Small intestine (tissue), 7 donors: ENCODE measurements at regions not wholly inside any gene's neighbourhood (a gene's known extent, or its start where the extent isn't known, plus 50 kb on each side); places are given as distances from the start of the nearest gene placed in this dataset.
"Not testable (repeated sequence)": the region's sequence is repeated elsewhere in the genome, so short reads cannot be mapped to it uniquely, and the experiment has no call there.

ENCODE experiments used
- DNase-seq, 2 donors: peaks; one replicate each; pipeline versions ENCODE4 v3.0.0 to v3.0.0-alpha.2; 2013
- FAIRE-seq: peaks from 2 replicates; lab custom pipeline; 2012; peaks lifted over from hg19 to GRCh38; lab: Jason Lieb, UNC
- H3K27ac ChIP-seq, 3 donors: one replicate each; pipeline ENCODE4 v1.5.1; 2013; ENCODE audit warnings: low read length in 2 of 3, mild to moderate bottlenecking in 2 of 3, control low read depth in 1 of 3, inconsistent platforms in 1 of 3, low read depth in 1 of 3, moderate library complexity in 1 of 3
- H3K27me3 ChIP-seq, 3 donors: one replicate each; pipeline ENCODE4 v1.6.1; 2013; ENCODE audit warnings: low read length in 3 of 3, inconsistent platforms in 1 of 3; ENCODE audit not compliant: control insufficient read depth in 3 of 3, insufficient read depth in 3 of 3
- H3K36me3 ChIP-seq, 3 donors: one replicate each; pipeline ENCODE4 v1.6.1; 2013; ENCODE audit warnings: low read length in 3 of 3, inconsistent platforms in 1 of 3, low read depth in 1 of 3, mild to moderate bottlenecking in 1 of 3, moderate library complexity in 1 of 3; ENCODE audit not compliant: control insufficient read depth in 3 of 3, insufficient read depth in 2 of 3
- H3K4me1 ChIP-seq, 3 donors: one replicate each; pipeline ENCODE4 v1.6.1; 2013; ENCODE audit warnings: low read length in 2 of 3, inconsistent platforms in 1 of 3, low read depth in 1 of 3, mild to moderate bottlenecking in 1 of 3, moderate library complexity in 1 of 3; ENCODE audit not compliant: control insufficient read depth in 3 of 3, insufficient read depth in 2 of 3
- H3K4me3 ChIP-seq, 3 donors: one replicate each; pipeline ENCODE4 v1.5.1; 2013; ENCODE audit warnings: low read length in 3 of 3, control low read depth in 1 of 3, inconsistent platforms in 1 of 3, low read depth in 1 of 3, mild to moderate bottlenecking in 1 of 3, moderate library complexity in 1 of 3
- H3K9me3 ChIP-seq, 2 donors: one replicate each; pipeline ENCODE4 v1.6.1; 2013; ENCODE audit warnings: low read depth in 1 of 2, low read length in 1 of 2; ENCODE audit not compliant: control insufficient read depth in 2 of 2, insufficient read depth in 1 of 2
- WGBS, 3 donors: extraction: QIAGEN DNeasy Blood & Tissue Kit; methylation state at CpG; one replicate each; pipeline ENCODE4 v1.1.7; 2013; 5-methylcytosine and 5-hydroxymethylcytosine counted together
- donor health status: healthy with polysubstance abuse.
- donor health status: control.
- donor health status: control.
- donor health status: Bipolar disorder and iron deficiency.
- donor health status: healthy.

GRCh38 chr10:27382176-27382575 is 121.9 kb upstream of the RAB18 start:
- Histone ChIP-seq H3K27me3 (no peaks in the 10 kb centered on the region), H3K27ac (no peak overlapping the region), H3K4me3 (no peak overlapping the region), H3K4me1 (no peaks in the 10 kb centered on the region), H3K9me3 (no peaks in the 10 kb centered on the region), H3K36me3 (no peaks in the 10 kb centered on the region)
- DNase-seq (no peak), FAIRE-seq (peak; percentile 15)
- 75 to 80% (median 77%) methylated on average over 3 of the region's 3 CpGs for WGBS, 3 donors

DNA sequence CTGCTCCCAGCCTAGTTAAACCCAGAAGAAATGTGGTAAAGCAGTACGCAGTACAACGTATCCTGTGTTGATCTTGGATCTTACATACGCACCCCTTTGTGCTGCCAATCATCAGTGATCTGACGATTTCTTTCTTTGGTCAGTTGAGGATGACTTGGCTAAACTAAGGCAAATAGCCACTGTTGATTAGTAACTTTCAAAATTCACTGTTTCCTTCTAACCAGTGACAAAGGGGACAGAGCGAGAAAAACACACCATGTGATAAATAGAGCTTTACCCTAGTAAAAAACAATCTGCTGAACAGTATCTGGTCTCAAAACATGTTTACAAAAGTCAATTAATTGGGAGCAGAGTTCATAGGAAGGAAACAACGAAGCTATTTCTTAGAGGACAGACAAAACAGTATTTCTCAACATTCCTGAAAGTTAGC is 123.2 kb upstream of the RAB18 start:
- no peaks in the 10 kb centered on the region for H3K9me3 ChIP-seq

DNA sequence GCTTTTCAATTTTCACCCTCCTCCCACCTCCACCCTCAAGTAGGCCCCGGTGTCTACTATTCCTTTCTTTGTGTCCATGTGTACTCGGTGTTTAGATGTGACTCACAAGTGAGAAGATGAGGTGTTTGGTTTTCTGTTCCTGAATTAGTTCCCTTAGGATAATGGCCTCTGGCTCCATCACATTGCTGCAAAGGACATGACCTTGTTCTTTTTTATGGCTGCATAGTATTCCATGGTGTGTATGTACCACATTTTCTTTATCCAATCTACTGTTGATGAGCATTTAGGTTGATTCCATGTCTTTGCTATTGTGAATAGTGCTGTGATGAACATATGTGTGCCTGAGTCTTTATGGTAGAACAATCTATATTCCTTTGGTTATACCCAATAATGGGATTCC is 125.1 kb upstream of the RAB18 start:
- H3K27ac ChIP-seq, DNase-seq, H3K4me1 ChIP-seq, H3K36me3 ChIP-seq, H3K27me3 ChIP-seq, FAIRE-seq, H3K4me3 ChIP-seq, H3K9me3 ChIP-seq: not testable (repeated sequence)
- WGBS, 3 donors: 96 to 100% (median 100%) methylated on average over 2 of the region's 2 CpGs

More for the DNA sequence above, 123.2 kb upstream of the RAB18 start:
- Histone ChIP-seq H3K27ac (no peak overlapping the region), H3K4me3 (no peak overlapping the region), H3K4me1 (no peaks in the 10 kb centered on the region), H3K36me3 (no peaks in the 10 kb centered on the region), H3K27me3 (no peaks in the 10 kb centered on the region)
- DNase-seq (no peak), FAIRE-seq (no peak)
- WGBS, 3 donors: 46 to 69% (median 60%) methylated on average over 6 of the region's 6 CpGs

DNA sequence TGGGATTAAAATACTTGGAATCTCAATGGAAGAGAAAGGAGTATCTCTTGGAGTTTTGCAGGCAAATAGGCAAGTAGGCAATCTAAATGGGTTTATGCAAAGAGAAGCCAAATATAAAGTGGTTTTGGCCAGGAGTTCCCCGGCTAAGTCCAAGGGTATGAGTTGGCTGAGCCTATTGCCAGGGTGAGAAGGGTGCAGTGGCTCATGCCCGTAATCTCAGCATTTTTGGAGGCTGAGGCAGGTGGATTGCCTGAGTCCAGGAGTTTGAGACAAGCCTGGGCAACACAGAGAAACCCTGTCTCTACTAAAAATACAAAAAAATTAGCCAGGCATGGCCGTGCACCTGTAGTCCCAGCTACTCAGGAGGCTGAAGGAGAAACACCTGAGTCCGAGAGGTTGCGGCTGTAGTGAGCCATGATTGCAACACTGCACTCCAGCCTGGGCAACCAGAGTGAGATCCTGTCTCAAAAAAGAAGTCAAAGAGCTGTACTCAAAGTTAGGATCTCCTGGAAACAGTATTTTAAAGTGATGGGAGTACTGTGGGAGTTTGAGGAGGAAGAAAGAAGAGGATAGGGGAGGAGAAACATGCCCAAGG is 130.4 kb upstream of the RAB18 start:
- WGBS, 3 donors: 78 to 89% (median 88%) methylated on average over 5 of the region's 5 CpGs
- no peak overlapping the region for H3K4me3 ChIP-seq
- FAIRE-seq (no peak), DNase-seq (no peak)
- no peaks in the 10 kb centered on the region for H3K4me1 ChIP-seq
- no peaks in the 10 kb centered on the region for H3K36me3 ChIP-seq
- no peaks in the 10 kb centered on the region for H3K27me3 ChIP-seq
- H3K9me3 ChIP-seq: no peaks in the 10 kb centered on the region
- H3K27ac ChIP-seq: no peak overlapping the region

DNA sequence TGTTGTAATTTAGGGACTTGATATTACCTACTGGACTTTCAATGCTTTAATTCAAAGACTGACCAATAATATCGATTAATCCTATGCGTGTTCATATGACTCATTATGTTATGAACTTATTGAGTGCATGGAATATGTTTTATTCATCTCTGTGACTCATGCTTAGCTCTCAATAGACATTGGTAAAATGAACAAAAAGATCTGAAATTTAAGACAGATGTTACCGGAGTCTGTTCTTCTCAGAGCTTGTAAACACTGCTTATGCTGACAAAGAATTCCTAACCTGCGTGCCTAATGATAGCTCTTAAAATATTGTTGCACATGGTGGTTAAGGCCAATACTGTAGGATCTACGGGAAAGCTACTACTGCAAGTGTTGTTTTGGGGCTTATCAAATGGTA is 131.5 kb upstream of the ACBD5 start:
- DNase-seq (no peak), FAIRE-seq (no peak)
- no peaks in the 10 kb centered on the region for H3K27me3 ChIP-seq
- H3K27ac ChIP-seq: no peak overlapping the region
- no peaks in the 10 kb centered on the region for H3K4me1 ChIP-seq
- 87 to 91% (median 89%) methylated on average over 5 of the region's 5 CpGs for WGBS, 3 donors
- H3K4me3 ChIP-seq: no peak overlapping the region
- no peaks in the 10 kb centered on the region for H3K9me3 ChIP-seq
- no peaks in the 10 kb centered on the region for H3K36me3 ChIP-seq

GRCh38 chr10:27371375-27371774 is 130.8 kb upstream of the ACBD5 start:
- H3K27me3 ChIP-seq, H3K4me3 ChIP-seq, H3K27ac ChIP-seq, H3K9me3 ChIP-seq, H3K4me1 ChIP-seq, H3K36me3 ChIP-seq, DNase-seq, FAIRE-seq: not testable (repeated sequence)
- WGBS, 3 donors: 82 to 94% (median 88%) methylated on average over 5 of the region's 5 CpGs

DNA sequence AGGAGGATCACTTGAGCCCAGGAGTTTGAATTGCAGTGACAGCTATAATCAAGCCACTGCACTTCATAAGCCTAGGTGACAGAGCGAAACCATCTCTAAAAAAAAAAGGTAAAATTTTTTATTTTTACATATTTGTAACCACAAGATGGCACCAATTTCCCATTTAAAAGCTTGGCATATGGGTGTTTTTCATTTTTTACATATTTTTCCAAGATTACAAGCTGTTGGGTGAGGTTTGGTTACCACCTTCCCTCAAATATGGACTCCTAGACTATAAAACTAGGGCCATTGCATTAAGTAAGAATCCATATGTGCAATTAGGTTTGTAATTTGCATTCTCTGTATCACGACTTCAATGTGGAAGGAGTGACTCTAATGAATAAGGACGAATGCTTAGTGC is 129.3 kb upstream of the ACBD5 start:
- no peak overlapping the region for H3K4me3 ChIP-seq
- no peak for DNase-seq
- no peaks in the 10 kb centered on the region for H3K27me3 ChIP-seq
- H3K27ac ChIP-seq: no peak overlapping the region
- no peaks in the 10 kb centered on the region for H3K9me3 ChIP-seq
- WGBS, 3 donors: 87 to 89% (median 88%) methylated on average over 3 of the region's 3 CpGs
- no peaks in the 10 kb centered on the region for H3K36me3 ChIP-seq
- no peak for FAIRE-seq
- no peaks in the 10 kb centered on the region for H3K4me1 ChIP-seq

GRCh38 chr10:27368706-27369105 is 128.1 kb upstream of the ACBD5 start:
- no peaks in the 10 kb centered on the region for H3K36me3 ChIP-seq
- FAIRE-seq: no peak

DNA sequence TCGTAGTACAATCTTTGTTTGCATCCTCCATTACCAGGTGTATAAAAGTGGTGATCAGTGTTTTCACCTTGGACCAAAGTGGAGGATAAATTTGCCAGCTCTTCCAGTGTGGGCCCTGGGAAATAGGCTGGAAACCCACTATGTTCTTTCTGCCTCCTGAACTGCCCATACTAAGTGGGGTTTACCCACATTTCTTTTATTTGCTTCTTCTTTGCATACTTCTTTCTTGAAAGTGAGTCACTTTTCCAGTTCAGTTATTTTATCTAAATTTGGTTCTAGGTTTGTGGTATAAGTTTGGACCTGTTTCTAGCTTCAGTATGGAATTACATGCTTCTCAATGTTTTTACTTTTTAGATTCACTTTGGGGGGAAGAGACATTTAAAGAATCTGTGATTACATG is 126.2 kb upstream of the ACBD5 start:
- Histone ChIP-seq H3K27ac (no peak overlapping the region), H3K4me3 (no peak overlapping the region), H3K4me1 (no peaks in the 10 kb centered on the region), H3K36me3 (no peaks in the 10 kb centered on the region), H3K27me3 (no peaks in the 10 kb centered on the region), H3K9me3 (no peaks in the 10 kb centered on the region)
- FAIRE-seq: no peak
- DNase-seq: no peak
- WGBS, 3 donors: 52 to 54% (median 52%) methylated on average over 1 of the region's 1 CpG

More at GRCh38 chr10:27368706-27369105, 128.1 kb upstream of the ACBD5 start:
- WGBS, 3 donors: 90 to 92% (median 90%) methylated on average over 10 of the region's 10 CpGs
- H3K27me3 ChIP-seq: no peaks in the 10 kb centered on the region
- no peaks in the 10 kb centered on the region for H3K9me3 ChIP-seq
- no peak overlapping the region for H3K4me3 ChIP-seq
- no peak for DNase-seq
- no peak overlapping the region for H3K27ac ChIP-seq
- no peaks in the 10 kb centered on the region for H3K4me1 ChIP-seq
